NCI-H446 (cell line): ENCODE measurements at regions not wholly inside any gene's neighbourhood (a gene's known extent, or its start where the extent isn't known, plus 50 kb on each side); places are given as distances from the start of the nearest gene placed in this dataset.
"Not testable (repeated sequence)": the region's sequence is repeated elsewhere in the genome, so short reads cannot be mapped to it uniquely, and the experiment has no call there.

ENCODE experiments used
- DNase-seq, 2 experiments: peaks; one replicate each; lab custom pipeline; 2025; lab: John Stamatoyannopoulos, UW

DNA sequence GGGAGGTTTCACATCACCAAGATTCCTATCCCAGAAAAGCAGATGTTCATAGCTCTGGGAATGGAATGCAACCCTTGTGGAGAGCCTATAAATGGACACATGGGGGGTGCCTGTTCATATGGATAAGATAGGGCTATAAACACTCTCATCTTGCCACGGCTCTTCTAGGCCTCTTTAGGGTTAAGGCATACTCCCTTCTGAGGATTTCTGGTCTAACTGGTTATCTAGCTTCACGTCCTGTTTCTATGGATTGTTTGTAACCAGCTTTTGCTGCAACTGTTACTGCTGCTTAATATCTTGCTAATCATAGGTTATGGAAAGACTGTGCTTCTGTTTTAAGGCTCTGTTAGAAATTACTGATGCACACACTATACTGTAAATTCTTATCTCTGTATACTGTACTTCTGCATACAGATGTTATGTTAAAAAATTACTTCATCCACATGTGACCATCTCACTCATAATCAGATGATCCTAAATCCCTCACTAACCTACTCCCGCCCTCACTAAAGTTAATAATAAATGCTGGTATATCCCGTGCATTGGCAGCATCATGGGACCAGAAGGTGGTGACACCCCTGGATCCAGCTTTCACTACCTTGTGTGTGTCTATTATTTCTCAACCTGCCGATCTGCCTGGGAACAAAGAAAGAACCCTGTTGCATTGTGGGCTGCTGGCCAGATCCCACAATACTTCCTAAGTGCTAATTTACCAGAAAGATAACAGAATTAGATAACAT is 68.7 kb downstream of the PRKAB2 start:
- DNase-seq, result not testable (repeated sequence)

DNA sequence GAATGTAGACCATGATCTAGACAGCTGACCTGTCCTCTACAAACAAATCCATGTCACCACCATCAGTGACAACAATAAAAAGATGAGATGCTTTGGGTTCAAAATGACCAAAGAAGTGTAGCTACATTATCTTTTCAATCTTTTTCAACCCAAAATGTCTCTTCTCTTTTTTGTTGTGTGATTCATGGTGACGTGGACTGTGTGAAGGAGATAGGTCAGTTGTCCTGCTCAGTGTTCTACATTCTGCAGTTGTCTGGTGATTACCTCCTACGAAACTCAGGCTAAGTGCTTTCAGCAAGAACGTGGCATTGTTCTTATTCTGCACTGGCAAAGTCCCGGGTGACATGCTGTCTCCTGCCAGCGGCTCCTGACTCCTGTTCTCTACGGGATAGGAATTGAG is 73.1 kb downstream of the PRKAB2 start:
- DNase-seq, result no peak

DNA sequence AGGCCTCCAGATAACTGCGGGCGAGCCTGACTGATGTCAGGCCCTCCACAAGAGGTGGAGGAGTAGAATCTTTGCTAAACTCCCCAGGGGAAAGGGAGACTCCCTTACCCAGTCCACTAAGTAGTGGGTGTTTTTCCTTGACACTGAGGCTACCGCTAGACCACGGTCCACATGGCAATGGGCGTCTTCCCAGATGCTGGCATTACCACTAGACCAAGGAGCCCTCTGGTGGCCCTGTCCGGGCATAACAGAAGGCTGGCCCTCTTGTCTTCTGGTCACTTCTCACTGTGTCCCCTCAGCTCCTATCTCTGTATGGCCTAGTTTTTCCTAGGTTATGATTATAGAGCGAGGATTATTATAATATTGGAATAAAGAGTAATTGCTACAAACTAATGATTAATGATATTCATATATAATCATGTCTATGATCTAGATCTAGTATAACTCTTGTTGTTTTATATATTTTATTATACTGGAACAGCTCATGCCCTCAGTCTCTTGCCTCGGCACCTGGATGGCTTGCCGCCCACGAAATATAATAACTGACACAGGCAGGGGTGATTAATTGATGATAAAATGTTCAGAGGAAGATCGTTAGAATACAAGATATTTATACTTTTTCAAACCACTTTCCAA is 73.8 kb downstream of the PRKAB2 start:
- DNase-seq, result peak in 1 of 2 experiments; percentile 49

DNA sequence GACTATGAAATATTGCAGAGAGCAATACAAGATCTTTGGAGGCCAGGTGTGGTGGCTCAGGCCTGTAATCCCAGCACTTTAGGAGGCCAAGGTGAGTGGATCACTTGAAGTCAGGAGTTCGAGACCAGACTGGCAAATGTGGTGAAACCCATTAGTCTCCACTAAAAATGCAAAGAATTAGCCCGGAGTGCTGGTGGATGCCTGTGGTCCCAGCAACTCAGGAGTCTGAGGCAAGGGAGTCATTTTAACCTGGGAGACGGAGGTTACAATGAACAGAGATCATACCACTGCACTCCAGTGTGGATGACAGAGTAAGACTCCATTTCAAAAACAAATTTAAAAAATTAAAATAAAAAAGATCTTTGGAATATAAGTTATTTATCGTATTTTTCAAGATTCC is 76.6 kb downstream of the PRKAB2 start:
- no peak for DNase-seq

DNA sequence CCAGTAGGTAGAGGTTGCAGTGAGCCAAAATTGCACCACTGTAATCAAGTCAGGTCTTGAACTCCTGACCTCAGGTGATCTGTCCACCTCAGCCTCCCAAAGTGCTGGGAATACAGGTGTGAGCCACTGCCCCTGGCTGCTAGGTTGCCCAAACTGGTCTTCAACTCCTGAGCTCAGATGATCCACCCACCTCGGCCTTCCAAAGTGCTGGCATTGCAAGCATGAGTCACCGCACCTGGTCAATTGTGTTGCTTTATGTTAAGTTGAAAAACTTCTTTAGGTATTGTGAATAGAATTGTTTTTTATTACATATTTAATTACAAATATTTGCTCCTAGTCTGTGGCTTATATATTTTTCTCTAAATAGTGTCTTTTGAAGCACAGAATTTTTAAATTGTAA is 80.5 kb downstream of the PRKAB2 start:
- DNase-seq, result no peak

DNA sequence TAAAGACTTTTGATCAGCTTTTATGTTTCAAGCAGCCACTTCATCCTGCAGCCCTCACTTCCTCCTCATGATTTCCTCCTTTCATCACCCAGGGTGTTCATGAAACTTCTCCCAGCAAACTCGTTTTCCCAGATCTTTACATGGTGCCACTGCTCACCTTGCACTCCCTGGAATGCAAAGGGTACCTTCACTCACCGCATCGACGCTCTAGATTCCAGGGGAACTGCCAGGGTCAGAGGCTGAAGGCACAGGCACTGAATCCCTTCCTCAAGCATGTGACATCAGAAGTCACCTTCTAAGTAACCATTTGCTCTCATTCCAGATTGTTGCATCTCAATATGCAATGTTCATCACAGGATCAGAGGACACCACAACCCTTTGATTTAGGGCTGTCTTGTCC is 82.8 kb downstream of the PRKAB2 start:
- no peak for DNase-seq

DNA sequence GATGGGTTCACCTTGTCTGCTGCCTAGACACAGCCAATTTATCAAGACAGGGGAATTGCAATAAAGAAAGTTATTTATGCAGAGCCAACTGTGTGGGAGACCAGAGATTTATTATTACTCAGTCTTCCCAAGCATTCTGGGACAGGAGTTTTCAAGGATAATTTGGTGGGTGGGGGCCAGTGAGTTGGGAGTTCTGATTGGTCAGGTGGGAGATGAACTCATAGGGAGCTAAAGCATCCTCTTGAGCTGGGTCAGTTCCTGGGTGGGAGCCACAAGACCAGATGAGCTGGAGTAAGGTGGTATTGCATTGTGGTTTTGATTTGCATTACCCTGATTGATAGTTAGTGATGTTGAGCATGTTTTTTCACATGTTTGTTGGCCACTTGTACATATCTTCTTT is 86.1 kb downstream of the PRKAB2 start:
- DNase-seq, result no peak

DNA sequence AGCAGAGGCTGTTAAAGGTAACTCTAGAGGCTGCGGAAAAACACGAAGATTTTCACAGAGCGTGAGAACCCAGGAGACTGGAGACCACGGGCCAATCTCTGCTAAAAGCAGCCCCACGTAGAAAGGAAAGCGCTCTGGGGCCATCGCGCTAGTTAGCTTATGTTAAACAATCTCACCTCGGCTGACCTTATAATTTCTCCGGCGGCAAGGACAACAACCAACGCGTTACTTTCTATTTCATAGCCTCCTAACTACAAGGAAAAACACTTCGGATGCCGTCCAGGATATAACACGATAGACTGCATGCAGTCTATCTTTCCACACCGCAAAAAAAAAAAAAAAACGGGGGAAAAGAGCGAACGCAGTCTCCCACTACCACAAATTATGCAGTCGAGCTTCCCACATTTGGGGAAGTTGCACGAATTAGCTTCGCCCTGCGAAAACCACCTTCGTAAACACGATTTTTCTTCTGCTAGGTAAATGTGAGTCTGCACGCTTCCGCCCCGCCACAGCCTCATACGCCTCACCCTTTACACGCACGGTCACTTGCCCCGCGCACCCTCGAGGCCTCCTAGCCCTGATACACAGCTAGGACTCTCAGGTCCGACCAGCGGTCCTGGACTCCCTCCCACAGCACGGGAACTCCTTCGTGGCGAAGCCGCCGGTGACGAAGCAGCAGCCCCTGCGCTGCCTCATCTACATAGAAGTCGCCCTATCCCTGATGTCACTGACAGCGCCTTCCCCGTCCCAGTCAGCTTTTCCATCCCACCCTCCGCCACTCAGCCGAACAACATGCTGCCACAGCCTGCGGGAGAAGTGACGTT is 87.8 kb downstream of the PRKAB2 start:
- DNase-seq, result peak; percentile 88 to 95

DNA sequence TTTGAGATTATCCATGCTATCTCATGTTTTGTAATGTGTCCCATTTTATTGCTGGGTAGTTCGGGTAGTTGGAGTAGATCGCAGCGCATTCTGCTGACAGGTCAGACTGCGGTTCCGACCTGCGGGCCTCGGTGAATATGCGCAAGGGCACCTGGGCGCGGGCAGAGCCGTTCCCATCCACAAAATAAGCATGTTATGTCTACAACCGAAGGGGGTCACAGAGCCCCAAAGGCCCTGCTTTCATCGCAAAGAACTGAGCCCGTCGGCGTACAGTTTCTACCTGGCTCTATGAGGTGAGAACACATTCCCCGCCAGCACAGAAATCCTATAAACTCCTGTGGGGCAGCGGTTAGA is 88.4 kb downstream of the PRKAB2 start:
- DNase-seq, result no peak

DNA sequence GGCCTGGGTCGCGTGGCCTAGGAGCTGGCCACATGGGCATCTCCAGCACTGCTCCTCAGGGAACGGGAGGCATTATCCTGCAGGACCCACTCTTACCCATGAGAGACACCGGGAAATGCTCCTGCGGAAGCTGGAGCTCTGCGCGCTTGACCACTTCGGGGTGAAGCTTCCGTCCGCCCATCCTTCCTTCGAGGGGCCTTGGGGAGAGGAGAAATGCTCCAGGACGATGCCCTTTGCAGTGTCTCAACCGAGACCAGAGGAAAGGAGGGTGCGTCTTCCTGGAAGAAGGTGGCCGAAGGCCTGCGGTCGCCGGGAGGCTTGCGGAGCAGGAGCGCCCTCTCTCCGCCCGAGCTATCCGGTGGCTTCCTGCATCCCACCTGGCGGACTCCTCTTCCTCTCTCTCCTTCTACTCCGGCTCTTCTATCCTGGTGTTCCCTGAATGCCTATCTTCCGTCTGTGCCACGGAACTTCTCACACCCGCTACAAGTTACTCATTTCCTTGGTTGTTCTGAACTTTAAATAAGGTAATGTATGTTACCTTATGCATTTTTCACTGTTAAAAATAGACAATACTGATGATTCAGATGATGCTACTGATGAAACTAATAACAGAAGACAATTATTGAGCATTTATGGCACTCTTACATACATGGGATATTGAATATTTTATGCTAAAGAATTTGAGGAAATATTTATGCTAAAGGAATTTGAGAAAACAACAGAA is 91.4 kb downstream of the PRKAB2 start:
- DNase-seq, result no peak

DNA sequence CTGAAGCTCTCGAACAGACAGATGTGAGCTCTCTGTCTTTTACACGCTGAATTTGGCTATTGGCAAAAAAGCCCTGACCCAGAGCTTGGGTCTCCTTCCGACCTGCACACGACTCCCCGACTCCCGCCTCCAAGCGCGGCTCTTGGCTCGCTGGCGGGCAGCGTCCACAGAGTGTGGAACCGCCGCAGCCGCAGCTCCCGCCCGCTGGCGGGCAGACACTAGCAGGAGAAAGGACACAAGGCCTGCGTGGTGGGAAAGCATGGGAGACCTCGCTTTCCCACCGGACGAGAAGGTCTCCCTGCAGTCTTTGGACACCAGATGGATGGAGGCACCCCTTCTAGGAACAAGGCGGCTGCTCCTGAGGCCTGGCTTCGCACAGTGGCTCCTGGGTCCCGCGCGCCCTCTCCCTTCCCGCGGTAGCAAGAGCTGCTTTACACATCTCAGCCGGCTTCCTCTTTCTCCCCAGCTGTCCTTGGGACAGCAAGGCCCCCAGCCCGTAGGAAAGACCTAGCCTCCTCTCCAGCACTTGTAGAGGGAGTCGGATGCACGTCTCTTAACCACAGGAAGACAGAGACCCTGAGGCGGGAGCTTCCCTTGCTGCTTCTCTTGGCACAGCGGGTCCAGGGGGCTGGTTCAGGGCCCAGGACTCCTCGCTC is 92.1 kb downstream of the PRKAB2 start:
- DNase-seq, result no peak

DNA sequence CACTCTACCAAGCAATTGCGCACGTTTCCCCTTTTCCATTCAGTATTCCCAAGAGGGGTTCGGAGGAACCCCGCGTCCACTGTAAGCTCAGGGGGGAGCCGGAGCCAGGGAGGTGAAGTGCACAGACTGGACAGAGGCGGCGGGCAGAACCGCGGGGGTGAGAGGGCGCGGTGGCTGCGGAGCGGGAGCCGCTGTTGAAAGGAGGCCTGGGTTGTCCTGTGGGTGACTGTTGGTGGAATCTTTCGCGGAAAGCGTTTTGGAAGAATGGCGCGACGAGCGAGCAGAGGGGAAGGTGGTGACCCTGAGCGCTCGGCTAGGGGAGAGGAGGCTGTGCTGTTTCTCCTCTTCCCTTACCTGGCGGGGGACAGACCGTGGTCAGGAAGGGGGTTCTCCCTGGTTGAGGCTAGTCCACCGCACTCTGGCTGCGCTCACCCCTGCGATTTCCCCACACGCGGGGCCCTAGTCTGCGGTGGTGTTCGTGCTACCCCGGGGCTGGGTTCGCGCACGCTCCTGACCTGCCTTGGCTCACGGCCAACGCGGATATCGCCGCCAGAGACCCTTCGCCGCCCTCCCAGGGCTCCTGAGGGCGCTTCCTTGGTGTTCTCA is 92.8 kb downstream of the PRKAB2 start:
- DNase-seq, result no peak

DNA sequence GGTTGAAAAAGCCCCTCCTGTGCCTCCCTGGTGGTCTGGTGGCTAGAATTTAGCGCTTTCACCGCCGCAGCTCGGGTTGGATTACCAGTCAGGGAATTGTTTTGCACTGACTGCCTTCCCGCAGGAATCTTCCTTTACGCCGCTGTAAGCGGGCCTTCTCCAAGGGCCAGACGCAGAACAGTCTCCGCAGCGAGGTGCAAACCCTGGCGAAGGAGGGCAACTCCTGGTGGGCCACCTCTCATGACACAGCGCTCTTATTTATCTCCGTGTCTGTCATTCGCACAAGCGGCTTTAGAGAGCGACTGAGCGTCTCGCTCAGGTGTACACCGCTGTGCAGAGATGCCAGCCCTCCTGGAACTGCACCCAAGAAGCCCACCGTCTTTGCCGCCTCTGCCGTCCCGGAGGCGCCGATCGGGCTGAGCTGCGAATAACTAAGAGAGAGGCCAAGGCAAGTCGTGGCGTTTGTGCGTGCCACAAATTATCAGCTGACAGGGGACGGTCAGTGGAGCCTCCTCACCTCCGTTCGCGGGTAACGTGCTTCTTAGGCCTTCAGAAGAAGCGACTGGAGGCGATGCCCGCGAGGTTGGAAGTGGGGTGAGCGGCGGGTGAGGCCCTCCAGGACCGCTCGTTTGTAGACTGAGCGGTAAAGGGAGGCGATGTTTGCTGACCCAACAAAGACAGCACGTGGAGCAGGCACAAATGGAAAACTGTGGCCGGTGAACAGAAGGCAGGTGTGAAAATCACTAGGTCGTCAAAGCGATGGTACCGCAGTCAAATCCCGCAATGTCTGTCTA is 93.5 kb downstream of the PRKAB2 start:
- no peak for DNase-seq

DNA sequence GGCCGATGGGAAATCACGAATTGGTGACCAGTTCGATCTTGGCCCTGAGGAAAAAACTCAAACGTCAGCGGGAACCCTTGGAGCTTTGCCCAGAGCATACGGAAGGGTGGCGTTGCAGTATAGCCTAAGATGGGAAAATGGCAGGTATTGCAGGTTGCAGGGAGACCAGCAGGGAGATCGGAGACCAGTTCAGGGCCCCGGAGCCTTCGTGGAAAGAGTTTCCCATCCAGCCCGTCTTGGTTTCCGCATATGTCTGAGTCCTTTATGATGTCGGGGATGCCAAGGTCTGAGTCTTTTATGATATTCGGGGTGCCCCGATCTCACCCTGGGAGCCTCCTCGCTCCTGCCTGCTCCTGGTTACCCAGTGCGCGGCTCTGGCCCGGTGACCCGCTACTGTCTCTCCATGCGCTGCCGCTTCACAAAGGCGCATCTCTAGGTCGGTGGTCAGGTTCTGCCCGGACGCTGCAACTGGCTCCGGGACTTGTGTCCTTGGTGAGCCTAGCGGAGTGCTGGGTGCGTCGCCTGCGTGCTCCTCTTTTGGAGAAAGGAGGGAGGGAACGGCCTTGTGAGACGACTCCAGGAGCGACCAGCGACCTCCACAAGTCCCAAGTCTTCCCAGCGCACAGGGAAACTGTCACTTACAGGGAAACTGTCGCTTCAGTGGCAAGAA is 94.2 kb downstream of the PRKAB2 start:
- DNase-seq, result no peak

DNA sequence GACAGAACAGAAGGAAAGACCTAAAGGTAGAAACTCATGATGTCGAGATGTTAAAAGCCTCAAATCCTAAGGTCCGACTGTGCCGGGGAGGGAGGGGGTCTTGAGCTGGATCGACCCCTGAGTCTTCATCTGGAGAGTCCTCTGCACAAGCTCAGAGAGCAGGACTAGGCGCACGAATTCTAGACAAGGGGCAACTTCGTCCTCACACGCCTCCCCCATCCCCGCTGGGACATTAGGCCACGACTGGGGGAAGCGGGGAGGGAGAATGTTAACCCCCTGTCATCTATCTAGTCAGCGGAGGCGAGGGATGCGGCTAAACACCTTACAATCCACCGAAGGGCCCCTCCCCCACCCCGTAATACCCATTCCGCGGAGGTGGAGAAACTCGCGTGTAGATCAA is 94.7 kb downstream of the PRKAB2 start:
- DNase-seq, result no peak

DNA sequence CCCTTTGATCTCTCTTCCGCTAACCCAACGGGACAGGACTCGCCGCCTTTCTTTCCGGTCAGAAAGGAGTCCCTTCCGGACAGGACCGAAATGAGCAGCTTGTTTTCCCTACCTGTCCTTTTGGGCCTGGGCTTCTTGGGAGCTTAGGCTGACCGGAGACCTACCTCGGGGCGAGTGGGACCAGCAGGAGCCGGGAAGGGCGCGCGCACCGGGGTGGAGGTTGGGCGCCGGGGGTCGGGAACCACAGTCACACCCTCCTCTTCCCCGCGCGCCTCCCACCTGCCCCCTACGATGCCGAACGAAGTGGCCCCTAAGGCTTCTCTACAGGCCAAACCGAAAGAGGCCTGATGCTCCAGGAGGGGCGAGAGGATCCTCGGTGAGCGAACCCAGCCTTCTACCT is 95.2 kb downstream of the PRKAB2 start:
- DNase-seq, result no peak

DNA sequence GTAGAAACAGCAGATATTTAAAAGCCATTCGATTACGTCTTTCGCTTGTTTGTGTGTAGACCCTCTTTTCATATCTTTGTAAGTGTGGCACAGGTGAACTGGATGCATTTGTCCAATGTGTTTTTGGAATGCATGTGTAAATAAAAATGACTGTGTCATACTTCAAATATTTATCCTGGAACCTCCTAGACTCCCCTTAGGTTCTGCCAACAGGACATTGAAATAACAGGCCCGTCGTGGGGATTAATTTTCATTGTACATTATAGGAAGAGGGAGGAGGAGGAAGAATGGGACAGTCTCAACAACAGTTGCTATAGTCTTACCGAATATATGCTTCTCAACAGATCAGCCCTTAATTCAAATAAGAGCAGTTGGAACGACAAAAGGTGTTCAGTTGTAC is 95.8 kb downstream of the PRKAB2 start:
- no peak for DNase-seq

DNA sequence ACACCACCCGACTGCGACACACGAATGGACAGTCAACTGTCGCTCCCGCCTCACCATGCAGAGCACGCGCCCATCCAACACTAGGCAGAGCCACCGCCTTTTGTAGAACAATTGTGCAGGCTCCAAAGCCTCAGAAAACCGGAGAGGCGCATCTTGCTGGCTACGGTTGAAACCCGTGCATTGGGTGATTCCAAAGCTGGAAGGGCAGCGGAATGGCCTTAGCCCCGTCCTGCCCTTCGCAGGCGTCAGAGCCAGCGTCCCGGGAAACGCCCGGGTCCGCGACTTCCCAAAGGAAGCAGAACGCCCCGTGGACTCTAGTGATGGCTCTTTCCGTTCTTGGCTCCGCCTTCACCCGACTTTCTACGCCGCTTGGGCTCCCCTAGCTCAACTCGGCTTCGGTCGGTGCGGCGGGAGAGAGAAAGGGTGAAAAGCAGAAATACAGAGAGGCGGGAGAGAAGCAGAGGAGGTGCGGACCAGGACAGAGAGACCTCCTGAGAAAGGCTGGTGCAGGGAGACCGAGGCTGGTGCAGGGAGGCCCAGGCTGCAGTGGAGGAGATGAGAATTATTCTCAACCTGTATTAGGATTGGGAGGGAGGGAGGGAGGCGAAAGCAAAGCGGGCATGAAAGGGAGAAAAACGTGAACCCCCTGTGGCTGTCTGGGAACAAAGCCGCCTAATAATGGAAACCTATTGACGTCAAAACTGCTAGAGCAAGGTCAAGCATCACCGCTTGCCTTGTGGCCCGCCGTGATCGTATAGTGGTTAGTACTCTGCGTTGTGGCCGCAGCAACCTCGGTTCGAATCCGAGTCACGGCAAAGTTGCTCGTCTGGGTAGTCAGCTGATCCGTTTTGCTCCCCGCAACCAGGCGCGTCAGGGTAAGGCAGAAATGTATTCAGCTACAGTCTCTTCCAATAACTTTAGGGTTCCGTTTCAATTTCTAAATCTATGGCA is 99.5 kb downstream of the PRKAB2 start:
- DNase-seq, result no peak

DNA sequence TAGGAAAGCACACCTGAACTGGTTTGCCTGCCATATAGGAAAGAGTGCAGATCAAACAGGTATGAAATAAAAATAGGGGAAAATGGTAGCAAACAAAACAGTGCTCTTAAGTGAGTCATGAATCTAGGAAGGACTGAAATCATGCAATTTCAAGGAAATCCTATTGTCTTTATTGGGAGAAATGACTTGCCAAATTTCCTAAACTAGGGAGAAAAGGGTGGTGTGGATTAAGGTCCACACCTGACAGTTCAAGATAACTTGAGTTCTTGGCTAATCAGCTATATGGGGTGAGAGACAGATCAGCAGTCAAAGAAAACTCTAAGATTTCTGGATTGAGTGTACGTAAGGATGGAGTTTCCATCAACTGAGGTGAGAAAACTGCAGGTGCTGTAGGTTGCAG is 101.1 kb downstream of the PRKAB2 start:
- no peak for DNase-seq
